ENCODE measurements at regions not wholly inside any gene's neighbourhood (a gene's known extent, or its start where the extent isn't known, plus 50 kb on each side); places are given as distances from the start of the nearest gene placed in this dataset.
"Not testable (repeated sequence)": the region's sequence is repeated elsewhere in the genome, so short reads cannot be mapped to it uniquely, and the experiment has no call there.

DNA sequence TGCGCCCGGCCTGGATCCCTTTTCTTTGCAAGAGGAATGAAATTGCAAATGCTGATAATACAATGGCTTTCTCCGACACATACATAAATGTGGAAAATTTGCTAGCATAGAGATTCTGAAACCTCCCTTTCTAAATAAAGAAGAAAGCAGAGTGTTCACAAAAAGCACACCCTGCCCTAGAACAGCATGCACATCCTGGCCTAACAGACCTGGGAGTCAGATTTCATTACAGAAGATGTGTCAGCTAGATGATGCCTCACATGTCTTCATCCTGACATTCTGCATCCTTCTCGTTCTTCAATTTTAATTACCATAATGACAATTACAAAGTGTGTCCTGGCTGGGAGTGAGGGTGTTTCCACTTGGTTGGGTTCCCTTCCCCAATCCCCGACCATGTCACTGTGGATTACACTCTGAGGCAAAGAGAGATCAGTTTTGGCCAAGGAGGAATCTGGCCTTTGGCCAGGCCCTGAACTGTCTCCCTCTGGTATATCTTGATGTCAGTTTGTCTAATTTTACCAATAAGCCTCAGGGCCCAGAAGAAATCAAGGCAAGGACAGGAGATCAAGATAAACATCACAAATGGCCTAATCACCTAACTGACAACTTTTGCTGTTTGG lies 104.9 kb upstream of the SPATA12 start:
- no peak for DNase-seq (ENCODE audit: low read depth in 3 of 3)

DNA sequence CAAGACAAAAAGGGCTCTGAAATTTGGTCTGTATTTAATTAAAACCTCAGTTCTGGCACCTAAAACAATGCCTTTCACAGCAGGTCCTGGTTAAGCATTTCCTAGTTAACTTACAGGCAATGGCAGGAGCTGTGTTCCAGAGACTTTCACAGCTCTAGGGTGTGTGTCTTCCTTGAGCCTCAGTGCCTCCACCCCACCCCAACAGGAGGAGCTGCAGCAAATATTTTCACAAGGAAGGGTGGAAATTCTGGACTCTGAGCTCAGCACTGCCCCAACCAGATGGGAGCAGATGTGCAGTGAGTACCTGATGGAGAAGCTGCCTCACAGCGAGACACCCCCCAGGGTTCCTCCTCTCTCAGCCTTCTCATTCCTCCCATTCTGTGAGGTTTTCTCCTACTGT lies 106.3 kb upstream of the SPATA12 start:
- no peak for DNase-seq (ENCODE audit: low read depth in 3 of 3)

DNA sequence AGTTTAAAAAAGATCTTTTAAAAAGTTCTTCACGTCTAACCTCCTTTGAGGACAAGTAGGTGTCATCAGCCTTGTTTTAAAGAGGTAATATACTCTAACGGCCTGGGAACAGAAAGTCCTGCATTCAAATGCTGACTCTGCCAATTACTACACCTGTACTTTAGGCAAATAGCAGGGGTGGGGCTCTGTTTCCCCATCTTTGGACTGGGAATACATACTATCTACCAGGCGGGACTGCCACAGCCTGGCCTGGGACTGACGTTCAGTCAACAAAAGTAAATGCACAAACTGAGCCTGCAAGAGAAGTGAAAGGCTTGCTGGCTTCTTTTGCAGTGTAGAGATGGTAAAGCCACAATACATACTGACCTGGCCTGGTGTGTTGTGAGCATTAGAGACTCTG lies 107.6 kb upstream of the SPATA12 start:
- DNase-seq (ENCODE audit: low read depth in 3 of 3), result no peak

DNA sequence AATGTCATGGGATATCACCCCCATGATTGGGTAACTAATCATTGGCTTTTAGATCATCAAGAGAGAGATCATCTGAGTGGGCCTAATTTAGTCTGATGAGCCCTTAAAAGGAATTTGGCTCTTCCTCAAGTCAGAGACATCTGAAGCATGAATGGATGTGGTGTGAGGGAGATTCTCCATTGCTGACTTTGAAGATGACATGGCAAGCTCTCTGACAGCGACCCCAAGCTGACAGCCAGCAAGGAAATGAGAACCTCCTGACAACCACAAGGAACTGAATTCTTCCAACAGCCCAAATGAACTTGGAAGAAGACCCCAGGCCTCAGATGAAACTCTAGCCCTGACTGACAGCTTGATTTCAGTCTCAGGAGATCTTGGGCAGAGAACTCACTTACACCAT lies 108.4 kb upstream of the SPATA12 start:
- no peak for DNase-seq (ENCODE audit: low read depth in 3 of 3)

DNA sequence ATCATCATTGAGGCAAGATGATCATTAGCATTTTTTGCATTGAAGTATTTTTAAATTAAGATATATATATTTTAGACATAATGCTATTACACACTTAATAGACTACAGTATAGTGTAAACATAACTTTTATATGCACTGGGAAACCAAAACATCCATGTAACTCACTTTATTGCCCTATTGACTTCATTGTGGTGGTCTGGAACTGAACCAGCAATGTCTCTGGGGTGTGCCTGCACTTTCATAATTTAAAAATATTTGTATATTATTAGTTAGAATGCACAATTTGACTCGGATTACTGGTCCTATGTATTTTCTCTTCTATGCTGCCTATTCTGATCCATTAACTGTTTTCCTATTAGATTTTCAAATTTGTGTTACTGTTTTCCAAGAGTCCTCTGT lies 109.1 kb upstream of the SPATA12 start:
- no peak for DNase-seq (ENCODE audit: low read depth in 3 of 3)

DNA sequence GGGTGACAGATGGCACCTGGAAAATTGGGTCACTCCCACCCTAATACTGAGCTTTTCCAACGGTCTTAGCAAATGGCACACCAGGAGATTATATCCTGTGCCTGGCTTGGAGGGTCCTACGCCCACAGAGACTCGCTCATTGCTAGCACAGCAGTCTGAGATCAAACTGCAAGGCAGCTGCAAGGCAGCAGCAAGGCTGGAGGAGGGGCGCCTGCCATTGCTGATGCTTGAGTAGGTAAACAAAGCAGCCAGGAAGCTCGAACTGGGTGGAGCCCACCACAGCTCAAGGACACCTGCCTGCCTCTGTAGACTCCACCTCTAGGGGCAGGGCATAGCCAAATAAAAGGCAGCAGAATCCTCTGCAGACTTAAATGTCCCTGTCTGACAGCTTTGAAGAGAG lies 115.1 kb upstream of the SPATA12 start:
- DNase-seq (ENCODE audit: low read depth in 3 of 3), result not testable (repeated sequence)

DNA sequence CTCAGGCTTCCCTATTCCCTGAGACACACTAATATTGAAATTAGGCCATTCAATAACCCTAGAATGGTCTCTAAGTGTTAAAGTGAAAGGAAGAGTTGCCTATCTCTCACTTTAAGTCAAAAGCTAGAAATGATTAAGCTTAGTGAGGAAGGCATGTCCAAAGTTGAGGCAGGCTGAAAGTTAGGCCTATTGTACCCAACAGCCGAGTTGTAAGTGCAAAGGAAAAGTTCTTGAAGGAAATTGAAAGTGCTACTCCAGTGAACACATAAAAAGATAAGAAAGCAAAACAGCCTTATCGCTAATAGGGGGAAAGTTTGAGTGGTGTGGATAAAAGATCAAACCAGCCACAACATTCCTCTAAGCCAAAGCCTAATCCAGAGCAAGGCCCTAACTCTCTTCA lies 117.9 kb upstream of the SPATA12 start:
- no peak for DNase-seq (ENCODE audit: low read depth in 3 of 3)

DNA sequence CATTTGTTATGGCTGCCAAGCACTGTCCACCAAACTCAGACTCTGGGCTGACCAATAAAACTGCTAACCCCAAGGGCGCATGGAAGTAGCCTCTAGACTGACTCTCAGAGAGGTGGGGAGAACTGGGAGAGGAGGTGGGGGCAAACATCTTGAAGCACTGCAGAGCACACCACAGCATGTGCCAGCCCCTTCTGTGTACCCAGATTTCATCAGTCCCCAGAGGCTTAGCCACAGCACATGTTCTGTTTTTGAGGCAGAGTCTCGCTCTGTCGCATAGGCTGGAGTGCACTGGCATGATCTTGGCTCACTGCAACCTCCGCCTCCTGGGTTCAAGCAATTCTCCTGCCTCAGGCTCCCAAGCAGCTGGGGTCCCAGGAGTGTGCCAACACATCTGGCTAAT lies 119.5 kb upstream of the SPATA12 start:
- DNase-seq (ENCODE audit: low read depth in 3 of 3), result no peak

DNA sequence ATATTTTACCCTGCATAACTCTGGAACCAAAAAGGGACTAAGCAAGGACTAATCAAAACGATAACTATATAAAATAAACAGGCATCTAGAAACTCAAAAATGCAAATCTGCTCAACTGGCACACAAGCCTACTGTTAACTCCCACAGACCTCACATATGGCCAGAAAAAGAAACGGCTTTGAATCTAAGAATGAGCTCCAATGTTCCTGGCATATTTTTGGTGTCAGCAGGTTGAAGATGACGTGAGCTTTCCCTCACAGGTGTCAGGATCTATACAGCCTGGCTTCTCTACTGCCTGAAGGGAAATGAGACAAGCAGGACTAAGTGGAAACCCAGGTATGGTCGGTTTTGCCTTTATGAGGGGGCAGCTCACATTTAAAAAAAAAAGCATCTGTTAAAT lies 120.1 kb upstream of the SPATA12 start:
- no peak for DNase-seq (ENCODE audit: low read depth in 3 of 3)

DNA sequence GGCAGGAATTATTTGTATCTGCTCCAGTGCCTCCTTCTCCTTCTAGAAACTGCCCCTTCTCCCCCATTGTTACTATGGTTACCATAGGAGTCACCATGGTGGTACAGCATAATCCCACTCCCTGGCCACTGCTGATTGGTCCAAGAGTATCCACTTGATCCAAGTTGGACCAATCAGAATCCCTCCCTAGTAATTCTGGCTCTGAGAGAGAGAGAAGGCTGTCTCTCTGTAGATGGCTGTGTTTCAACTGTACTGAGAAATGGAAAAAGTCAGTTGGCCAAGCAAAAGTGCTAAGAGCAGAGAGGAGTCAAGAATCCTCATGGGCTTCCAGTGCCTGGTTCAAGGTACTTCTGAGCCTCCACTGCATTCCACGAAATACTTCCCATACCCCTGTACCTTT lies 120.6 kb upstream of the SPATA12 start:
- no peak for DNase-seq (ENCODE audit: low read depth in 3 of 3)

DNA sequence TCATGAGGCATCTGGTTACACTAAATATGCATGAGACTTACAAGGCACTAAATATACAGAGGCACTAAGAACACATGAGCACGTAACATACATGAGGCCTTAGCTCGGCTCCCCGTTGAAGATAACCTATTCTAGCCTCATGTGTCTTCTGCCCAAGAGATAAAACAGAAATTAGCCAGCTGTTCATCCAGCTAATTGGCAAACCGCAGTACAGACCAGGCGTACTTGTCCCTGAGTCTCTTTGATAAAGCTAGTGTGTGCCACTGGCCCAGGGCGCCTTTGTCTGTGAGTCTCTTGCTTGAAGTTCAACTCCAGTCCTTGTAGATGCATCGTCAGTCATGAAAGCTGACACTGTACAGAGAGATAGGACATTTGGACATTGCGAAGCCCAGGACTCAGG lies 121.9 kb upstream of the SPATA12 start:
- no peak for DNase-seq (ENCODE audit: low read depth in 3 of 3)

DNA sequence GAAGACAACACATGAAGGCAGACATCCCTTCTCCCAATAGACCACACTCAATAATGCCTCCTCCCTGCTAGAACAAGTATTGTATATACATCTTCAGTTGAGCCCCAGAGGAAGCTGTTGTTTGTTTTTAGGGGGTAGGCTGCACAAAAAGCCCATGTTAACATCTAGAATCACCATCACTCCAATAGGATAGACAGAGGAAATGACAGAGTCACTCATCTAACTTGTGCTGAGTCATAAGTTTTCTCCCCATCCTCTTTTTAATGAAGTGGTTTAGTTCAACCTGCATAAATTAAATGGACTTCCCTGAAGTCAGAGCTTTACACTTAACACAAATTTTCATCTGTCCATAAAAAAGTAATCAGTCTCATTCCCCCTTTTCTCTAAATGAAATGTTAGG lies 122.9 kb upstream of the SPATA12 start:
- no peak for DNase-seq (ENCODE audit: low read depth in 3 of 3)

DNA sequence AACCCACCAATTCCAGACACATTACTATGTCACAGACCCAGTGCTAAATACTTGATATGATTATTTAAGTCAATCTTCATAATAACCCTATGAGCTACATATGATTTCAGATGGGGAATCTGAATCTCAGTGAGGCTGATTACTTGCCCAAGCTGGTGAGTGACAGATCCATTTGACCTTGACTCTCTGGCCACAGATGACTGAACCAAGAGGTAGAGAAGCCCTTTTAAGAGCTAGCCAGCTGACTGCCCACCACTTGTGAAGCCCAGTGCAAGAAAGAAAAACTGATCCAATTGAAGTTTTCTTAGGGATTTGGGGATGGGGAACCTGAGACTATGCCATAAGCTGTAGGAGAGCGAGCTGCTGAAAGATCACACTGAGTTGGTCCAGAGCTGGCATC lies 124.7 kb upstream of the SPATA12 start:
- no peak for DNase-seq (ENCODE audit: low read depth in 3 of 3)

DNA sequence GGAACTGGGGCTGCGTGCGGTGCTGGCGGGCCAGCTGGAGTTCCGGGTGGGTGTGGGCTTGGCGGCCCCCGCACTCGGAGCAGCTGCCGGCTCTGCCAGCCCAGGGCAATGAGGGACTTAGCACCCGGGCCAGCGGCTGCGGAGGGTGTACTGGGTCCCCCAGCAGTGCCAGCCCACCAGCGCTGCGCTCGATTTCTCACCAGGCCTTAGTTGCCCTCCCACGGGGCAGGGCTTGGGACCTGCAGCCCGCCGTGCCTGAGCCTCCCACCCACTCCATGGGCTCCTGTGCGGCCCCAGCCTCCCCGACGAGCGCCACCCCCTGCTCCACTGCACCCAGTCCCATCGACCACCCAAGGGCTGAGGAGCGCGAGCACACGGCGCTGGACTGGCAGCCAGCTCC lies 126.0 kb upstream of the SPATA12 start:
- not testable (repeated sequence) for DNase-seq (ENCODE audit: low read depth in 3 of 3)

DNA sequence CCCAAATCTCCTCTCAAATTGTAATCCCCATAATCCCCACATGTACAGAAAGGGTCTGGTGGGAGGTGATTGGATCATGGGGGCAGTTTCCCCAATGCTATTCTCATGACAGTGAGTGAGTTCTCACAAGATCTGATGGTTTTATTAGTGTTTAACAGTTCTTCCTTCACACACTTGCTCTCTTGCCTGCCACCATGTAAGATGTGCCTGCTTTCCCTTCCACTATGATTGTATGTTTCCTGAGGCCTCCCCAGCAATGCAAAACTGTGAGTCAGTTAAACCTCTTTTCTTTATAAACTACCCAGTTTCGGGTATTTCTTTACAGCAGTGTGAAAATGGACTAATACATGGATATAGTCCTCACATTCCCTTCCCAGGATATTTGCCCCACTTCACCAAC lies 126.7 kb upstream of the SPATA12 start:
- DNase-seq (ENCODE audit: low read depth in 3 of 3), result no peak

DNA sequence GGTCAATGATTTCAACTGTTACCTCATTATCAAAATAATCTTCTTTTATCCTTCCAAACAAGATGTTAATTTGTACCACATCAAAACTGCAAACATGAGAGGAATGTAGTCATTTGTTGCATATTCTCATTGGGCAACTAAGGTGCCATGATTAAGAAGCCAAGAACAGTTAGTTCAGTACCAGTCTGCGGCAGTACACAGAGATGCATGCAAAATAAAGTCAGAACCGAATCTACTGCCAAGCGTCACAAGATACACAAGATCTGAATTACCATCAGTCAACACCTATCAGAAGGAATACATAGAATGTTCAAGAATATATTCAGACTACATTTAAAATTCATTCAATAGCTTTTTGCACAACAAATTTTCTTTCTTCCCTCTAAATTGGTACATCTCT lies 127.6 kb upstream of the SPATA12 start:
- no peak for DNase-seq (ENCODE audit: low read depth in 3 of 3)

DNA sequence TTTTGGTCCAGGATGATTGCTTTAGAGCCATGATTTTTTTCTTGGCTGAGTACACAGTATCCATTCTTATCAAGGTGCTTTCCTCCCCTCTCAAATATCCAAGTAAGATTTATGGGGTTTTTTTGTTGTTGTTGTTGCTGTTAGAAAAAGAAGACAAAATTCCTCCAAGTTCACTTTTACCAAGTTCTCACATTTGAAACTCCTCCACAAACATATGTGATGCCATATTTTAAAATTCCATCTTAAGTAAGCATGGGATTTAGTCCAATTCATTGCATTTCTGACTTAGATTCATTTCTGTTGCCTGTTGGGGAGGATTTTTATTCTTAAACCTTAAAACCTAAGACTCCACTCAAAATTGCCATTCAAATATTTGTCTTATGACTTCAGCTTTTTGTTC lies 128.6 kb upstream of the SPATA12 start:
- no peak for DNase-seq (ENCODE audit: low read depth in 3 of 3)

DNA sequence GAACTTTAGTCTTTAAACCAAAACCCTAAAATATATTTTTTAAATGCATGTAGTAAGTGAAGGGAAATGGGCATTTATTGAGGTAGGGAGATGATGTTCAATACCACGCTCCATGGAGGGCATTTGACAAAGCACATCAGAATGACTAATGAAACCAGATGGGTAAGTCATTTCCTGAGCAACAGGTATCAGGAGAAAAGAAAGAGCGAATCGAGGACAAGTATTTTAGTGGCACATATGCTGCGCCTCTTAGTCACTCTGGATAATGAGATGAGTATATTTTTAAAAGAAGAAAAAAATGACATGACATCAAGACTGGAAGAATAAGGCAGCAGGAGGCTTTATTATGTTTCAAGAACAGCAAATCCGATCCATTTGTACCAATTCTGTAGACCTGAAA lies 129.0 kb upstream of the ARHGEF3 start:
- no peak for DNase-seq (ENCODE audit: low read depth in 3 of 3)

DNA sequence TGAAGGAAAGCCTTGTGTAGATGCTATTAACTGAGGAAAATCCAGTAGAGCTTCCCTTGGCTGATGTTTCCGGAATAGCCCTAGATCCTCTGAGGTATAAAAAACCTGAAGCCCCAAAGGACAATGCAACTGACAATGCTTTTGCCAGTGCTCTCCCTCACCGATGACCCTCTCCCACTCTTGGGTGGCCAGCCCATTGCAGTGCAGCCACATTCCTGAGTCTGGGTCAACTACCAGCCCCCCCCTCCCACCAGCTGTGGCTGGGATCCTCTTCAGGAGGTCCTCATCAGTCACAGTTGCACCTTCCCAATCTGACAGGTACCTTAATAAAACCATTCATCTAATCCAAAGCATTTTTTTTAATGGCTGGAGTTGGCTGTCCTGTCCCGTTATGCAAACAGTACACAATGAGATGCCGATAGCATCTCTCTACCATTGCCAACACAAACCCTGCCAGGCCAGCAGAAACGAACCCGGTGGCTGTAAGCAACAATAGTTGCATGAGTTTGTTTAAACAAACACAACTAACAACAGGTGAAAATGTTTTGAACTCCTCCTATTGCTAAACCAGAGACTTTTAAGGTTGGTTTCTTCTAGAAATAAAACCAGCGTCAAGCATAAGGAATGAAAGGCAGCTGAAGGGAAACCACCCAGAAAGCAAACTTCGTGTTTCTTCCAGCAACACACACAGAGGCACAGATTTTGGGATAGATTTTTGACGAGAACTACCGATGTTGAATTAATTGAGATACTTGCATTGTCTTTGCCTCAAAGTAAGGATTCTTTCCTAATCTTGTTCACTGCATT lies 128.3 kb upstream of the ARHGEF3 start:
- DNase-seq (ENCODE audit: low read depth in 3 of 3), result no peak

DNA sequence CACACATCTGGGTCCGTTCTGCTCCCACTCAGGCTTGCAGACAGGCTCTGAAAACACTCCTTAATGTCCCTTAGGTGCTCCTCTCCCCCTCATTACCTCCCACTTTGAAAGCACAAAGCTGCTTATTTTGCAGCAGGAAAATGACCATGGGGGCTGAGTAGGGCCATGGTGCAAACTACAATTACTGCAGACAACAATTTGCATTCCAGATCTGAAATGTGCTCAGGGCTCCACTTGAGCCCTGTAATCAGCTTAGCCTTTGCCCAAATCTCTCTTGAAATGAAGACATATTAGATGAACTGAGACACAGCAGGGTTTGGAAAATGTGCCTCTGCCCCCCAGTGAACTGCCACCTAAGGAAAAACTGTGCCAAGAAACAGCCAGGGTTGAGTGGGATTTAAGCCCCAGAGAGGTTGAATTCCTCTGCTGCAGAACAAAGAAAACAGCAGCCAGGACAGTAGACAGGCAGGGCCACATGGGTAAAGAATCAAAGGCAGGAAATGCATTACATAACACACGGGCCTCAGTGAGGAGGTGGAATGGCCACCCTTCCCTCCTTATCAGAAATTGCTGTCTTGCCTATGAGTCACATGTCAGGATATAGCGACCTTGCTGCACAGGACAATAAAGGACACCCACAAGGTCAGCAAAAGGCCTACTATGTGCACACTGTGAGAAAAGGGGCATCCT lies 126.8 kb upstream of the ARHGEF3 start:
- no peak for DNase-seq (ENCODE audit: low read depth in 3 of 3)

DNA sequence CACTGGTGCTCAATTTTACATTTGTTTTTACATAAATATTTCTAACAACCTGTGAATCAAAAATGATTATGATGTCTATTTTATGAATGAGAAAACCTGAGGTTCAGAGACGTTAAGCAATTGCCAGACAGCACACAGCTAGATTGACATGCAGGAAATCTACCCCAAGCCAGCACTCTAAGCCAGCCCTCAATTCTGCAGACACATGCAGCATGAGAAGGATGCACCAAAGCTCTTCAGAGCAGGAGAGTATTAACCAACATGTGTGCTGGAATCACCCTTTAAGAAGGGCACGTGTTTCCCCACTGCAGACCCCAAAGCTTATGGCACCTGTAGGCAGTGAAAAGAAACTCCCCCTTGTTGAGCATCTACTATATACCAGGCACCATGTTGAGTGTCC lies 126.1 kb upstream of the ARHGEF3 start:
- DNase-seq (ENCODE audit: low read depth in 3 of 3), result no peak

DNA sequence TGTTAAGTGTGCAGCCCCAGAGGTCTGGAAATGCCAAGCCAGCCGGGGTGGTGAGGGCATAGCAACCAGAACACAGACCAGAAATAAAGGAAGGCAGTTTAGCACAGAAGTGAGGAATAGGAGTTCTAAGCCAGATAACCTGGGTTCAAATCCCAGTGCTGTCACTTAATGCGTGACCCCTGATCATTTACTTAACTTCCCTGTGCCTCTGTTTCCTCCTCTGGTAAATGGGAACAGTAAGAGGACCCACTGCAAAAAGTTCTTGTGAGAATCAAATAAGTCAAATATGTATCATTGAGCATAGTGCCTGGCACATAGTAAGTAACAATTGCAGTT lies 125.2 kb upstream of the ARHGEF3 start:
- DNase-seq (ENCODE audit: low read depth in 3 of 3), result no peak

DNA sequence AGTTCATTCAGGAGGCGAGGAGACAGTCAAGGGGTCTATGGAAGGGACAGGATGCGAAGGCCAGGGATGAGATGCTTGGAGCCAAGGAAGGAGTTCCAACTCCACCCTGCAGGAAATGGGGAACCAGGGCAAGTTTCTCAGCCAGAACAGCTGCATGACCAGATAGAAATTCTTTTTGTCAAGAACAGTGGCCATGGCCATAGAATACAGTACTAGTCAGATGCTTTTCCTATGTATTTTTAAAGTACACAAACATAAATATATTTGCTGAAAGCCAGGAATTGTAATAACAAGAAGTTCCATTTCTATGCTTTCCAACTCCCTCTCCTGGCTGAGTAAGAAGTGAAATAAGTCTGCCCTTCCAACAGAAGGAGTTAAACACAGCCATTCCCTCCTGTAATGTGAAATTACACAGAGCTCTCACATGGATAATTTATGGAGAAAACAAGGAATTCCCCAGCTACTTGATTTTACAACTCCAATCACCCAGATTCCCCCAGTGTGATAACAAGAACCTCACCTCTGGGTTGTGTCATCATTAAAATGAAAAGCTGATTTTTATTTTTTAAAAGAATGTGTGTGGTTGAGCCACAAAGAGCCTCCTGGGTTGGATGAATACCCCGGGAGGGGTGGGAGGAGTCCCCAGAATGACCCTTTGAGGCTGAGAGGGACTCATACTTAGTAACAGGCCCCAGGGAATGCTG lies 124.6 kb upstream of the ARHGEF3 start:
- DNase-seq (ENCODE audit: low read depth in 3 of 3), result no peak

Measured in stimulated activated CD4-positive, alpha-beta T cell treated with anti-CD3 and anti-CD28 coated beads, TNF-alpha, amount 100 ng/mL, for 4 hours (primary cell).